ENCODE measurements at regions not wholly inside any gene's neighbourhood (a gene's known extent, or its start where the extent isn't known, plus 50 kb on each side); places are given as distances from the start of the nearest gene placed in this dataset.

GRCh38 chr11:135069890-135070289 is 657.8 kb upstream of the B3GAT1 start:
- no peak overlapping the region for H3K4me3 ChIP-seq (ENCODE audit: low read length in 3 of 3)
- DNase-seq (no peak), FAIRE-seq (no peak)
- H3K27me3 ChIP-seq (ENCODE audit: control insufficient read depth, insufficient read depth, low read length) = no peaks in the 10 kb centered on the region
- no peaks in the 10 kb centered on the region for H3K36me3 ChIP-seq (ENCODE audit: control insufficient read depth in 2 of 3, insufficient read depth in 3 of 3, low read length in 3 of 3)
- no peaks in the 10 kb centered on the region for H3K4me1 ChIP-seq (ENCODE audit: control insufficient read depth in 2 of 3, insufficient read depth in 2 of 3, low read depth in 1 of 3, low read length in 3 of 3)
- TF ChIP-seq, protein P1, sequence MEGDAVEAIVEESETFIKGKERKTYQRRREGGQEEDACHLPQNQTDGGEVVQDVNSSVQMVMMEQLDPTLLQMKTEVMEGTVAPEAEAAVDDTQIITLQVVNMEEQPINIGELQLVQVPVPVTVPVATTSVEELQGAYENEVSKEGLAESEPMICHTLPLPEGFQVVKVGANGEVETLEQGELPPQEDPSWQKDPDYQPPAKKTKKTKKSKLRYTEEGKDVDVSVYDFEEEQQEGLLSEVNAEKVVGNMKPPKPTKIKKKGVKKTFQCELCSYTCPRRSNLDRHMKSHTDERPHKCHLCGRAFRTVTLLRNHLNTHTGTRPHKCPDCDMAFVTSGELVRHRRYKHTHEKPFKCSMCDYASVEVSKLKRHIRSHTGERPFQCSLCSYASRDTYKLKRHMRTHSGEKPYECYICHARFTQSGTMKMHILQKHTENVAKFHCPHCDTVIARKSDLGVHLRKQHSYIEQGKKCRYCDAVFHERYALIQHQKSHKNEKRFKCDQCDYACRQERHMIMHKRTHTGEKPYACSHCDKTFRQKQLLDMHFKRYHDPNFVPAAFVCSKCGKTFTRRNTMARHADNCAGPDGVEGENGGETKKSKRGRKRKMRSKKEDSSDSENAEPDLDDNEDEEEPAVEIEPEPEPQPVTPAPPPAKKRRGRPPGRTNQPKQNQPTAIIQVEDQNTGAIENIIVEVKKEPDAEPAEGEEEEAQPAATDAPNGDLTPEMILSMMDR (IDR thresholded peaks at IDR 0.05; ENCODE audit: borderline replicate concordance, extremely low read depth, insufficient read depth) = no peak
- intact Hi-C loops (cut with DNase I) = no loop called here
- no peaks in the 10 kb centered on the region for H3K9me3 ChIP-seq (ENCODE audit: control insufficient read depth in 2 of 3, insufficient read depth in 1 of 3, low read length in 3 of 3)
- no peak overlapping the region for H3K27ac ChIP-seq (ENCODE audit: low read depth in 2 of 2, low read length in 2 of 2)
- H3K9ac ChIP-seq (ENCODE audit: low read length in 3 of 3) = no peak overlapping the region

GRCh38 chr11:135069063-135069462 is 657.0 kb upstream of the B3GAT1 start:
- H3K9me3 ChIP-seq (ENCODE audit: control insufficient read depth in 2 of 3, insufficient read depth in 1 of 3, low read length in 3 of 3) = no peaks in the 10 kb centered on the region
- H3K27me3 ChIP-seq (ENCODE audit: control insufficient read depth, insufficient read depth, low read length) = no peaks in the 10 kb centered on the region
- no peaks in the 10 kb centered on the region for H3K4me1 ChIP-seq (ENCODE audit: control insufficient read depth in 2 of 3, insufficient read depth in 2 of 3, low read depth in 1 of 3, low read length in 3 of 3)
- DNase-seq = no peak
- H3K9ac ChIP-seq (ENCODE audit: low read length in 3 of 3) = no peak overlapping the region
- no peak overlapping the region for H3K27ac ChIP-seq (ENCODE audit: low read depth in 2 of 2, low read length in 2 of 2)
- H3K4me3 ChIP-seq (ENCODE audit: low read length in 3 of 3) = no peak overlapping the region
- TF ChIP-seq, protein P1 (IDR thresholded peaks at IDR 0.05; ENCODE audit: borderline replicate concordance, extremely low read depth, insufficient read depth) = no peak
- FAIRE-seq = no peak
- intact Hi-C loops (cut with DNase I) = no loop called here
- no peaks in the 10 kb centered on the region for H3K36me3 ChIP-seq (ENCODE audit: control insufficient read depth in 2 of 3, insufficient read depth in 3 of 3, low read length in 3 of 3)

DNA sequence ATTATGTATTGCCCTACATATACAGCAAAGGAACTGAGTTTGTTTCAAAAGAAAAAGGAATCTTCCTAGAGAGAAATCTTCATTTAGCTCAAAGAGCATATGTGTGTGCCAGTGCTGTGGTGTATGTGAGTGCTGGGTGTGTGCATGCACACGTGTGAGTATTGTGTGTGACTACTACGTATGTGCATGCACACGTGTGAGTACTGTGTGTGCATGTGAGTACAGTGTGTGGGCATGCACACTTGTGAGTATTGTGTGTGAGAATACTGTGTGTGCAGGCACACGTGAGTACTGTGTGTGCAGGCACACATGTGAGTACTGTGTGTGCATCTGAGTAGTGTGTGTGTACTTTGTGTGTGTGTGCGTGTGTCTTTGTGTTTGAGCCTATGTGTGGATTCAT is 651.0 kb upstream of the B3GAT1 start:
- H3K36me3 ChIP-seq (ENCODE audit: control insufficient read depth in 2 of 3, insufficient read depth in 3 of 3, low read length in 3 of 3) = no peaks in the 10 kb centered on the region
- TF ChIP-seq, protein P1 (IDR thresholded peaks at IDR 0.05; ENCODE audit: borderline replicate concordance, extremely low read depth, insufficient read depth) = no peak
- H3K4me3 ChIP-seq (ENCODE audit: low read length in 3 of 3) = no peak overlapping the region
- H3K4me1 ChIP-seq (ENCODE audit: control insufficient read depth in 2 of 3, insufficient read depth in 2 of 3, low read depth in 1 of 3, low read length in 3 of 3) = no peaks in the 10 kb centered on the region
- H3K27ac ChIP-seq (ENCODE audit: low read depth in 2 of 2, low read length in 2 of 2) = no peak overlapping the region
- H3K9me3 ChIP-seq (ENCODE audit: control insufficient read depth in 2 of 3, insufficient read depth in 1 of 3, low read length in 3 of 3) = peaks cover 0 to 19% (median 7%) of the 10 kb centered on the region in 3 donors
- FAIRE-seq (no peak), DNase-seq (no peak)
- intact Hi-C loops (cut with DNase I) = no loop called here
- no peaks in the 10 kb centered on the region for H3K27me3 ChIP-seq (ENCODE audit: control insufficient read depth, insufficient read depth, low read length)
- H3K9ac ChIP-seq (ENCODE audit: low read length in 3 of 3) = no peak overlapping the region

DNA sequence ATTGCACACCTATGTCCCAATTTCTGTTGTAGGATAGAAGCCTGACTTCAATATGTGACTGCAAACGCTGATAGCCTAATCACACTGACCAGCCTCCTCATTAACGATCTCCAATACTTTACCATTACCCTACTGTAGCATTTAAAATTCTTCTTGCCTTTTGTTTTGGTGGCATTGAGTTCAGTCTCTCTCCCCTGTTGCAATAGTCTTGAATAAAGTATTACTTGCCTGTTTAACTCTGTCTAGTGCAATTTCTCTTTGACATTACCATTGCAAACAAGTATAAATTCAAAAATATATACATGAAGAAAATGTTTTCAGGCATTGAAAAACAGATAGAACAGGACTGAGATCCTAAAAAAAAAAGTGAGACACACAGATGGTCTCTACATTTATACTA is 649.1 kb upstream of the B3GAT1 start:
- DNase-seq (no peak), FAIRE-seq (no peak)
- Histone ChIP-seq H3K27ac (ENCODE audit: low read depth in 2 of 2, low read length in 2 of 2) (no peak overlapping the region), H3K36me3 (ENCODE audit: control insufficient read depth in 2 of 3, insufficient read depth in 3 of 3, low read length in 3 of 3) (no peaks in the 10 kb centered on the region), H3K4me3 (ENCODE audit: low read length in 3 of 3) (no peak overlapping the region), H3K4me1 (ENCODE audit: control insufficient read depth in 2 of 3, insufficient read depth in 2 of 3, low read depth in 1 of 3, low read length in 3 of 3) (no peaks in the 10 kb centered on the region), H3K27me3 (ENCODE audit: control insufficient read depth, insufficient read depth, low read length) (no peaks in the 10 kb centered on the region), H3K9me3 (ENCODE audit: control insufficient read depth in 2 of 3, insufficient read depth in 1 of 3, low read length in 3 of 3) (peaks cover 0 to 19% (median 7%) of the 10 kb centered on the region in 3 donors), H3K9ac (ENCODE audit: low read length in 3 of 3) (no peak overlapping the region)
- TF ChIP-seq, protein P1 (IDR thresholded peaks at IDR 0.05; ENCODE audit: borderline replicate concordance, extremely low read depth, insufficient read depth) = no peak
- intact Hi-C loops (cut with DNase I) = no loop called here
